ENCODE measurements at regions not wholly inside any gene's neighbourhood (a gene's known extent, or its start where the extent isn't known, plus 50 kb on each side); places are given as distances from the start of the nearest gene placed in this dataset.

DNA sequence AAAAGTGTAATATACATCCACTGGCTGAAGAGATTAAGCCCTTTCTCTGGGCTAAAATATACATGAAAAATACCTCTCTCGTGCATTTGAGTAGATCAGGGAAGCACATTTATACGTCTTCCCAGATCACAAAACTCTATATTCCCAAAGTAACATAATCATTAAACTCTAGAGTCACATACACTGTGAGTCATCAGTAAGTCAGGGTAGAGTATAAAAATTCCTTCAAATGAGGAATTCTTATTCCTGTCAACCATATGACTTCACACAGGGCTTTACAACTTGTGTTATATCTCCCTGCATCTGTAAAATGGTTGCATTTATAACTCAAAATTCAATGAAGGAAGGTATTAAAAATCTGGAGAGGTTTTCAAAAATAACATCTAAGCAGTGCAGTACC, 1278.4 kb downstream of the CDY2B start:
- TF ChIP-seq, protein P1, sequence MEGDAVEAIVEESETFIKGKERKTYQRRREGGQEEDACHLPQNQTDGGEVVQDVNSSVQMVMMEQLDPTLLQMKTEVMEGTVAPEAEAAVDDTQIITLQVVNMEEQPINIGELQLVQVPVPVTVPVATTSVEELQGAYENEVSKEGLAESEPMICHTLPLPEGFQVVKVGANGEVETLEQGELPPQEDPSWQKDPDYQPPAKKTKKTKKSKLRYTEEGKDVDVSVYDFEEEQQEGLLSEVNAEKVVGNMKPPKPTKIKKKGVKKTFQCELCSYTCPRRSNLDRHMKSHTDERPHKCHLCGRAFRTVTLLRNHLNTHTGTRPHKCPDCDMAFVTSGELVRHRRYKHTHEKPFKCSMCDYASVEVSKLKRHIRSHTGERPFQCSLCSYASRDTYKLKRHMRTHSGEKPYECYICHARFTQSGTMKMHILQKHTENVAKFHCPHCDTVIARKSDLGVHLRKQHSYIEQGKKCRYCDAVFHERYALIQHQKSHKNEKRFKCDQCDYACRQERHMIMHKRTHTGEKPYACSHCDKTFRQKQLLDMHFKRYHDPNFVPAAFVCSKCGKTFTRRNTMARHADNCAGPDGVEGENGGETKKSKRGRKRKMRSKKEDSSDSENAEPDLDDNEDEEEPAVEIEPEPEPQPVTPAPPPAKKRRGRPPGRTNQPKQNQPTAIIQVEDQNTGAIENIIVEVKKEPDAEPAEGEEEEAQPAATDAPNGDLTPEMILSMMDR (IDR thresholded peaks at IDR 0.05; ENCODE audit: low read depth, low read length): no peak
- TF ChIP-seq EZH2phosphoT487 (IDR thresholded peaks at IDR 0.05; ENCODE audit: low read depth): no peak
